ENCODE measurements at regions not wholly inside any gene's neighbourhood (a gene's known extent, or its start where the extent isn't known, plus 50 kb on each side); places are given as distances from the start of the nearest gene placed in this dataset.

DNA sequence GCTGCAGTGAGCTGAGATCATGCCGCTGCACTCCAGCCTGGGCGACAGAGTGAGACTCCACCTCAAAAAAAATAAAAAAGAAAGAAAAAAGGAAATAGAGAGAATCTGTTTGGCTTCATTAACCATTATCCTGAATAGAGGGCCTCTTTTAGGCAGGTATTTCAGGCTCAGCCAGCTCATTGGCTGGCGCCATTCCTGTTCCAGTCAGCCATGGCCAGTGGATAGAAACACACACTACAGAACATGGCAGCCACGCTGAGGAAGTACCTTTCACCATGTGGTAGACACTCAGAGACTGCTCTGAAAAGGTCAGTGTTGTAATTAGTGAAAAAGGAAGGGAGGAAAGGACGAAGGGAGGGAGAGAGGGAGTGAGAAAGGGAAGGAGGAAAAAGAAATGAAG, 340.0 kb upstream of the ACTBL2 start:
- no peak overlapping the region for H3K4me3 ChIP-seq (ENCODE audit: low read depth in 1 of 3, low read length in 3 of 3)
- H3K27me3 ChIP-seq (ENCODE audit: control insufficient read depth in 4 of 4, insufficient read depth in 4 of 4, low read length in 3 of 4): no peaks in the 10 kb centered on the region
- no peak overlapping the region for H3K27ac ChIP-seq (ENCODE audit: low read depth in 1 of 2, low read length in 2 of 2)
- no peaks in the 10 kb centered on the region for H3K4me1 ChIP-seq (ENCODE audit: control insufficient read depth in 4 of 4, insufficient read depth in 4 of 4, low read length in 3 of 4)
- 89% methylated on average over 5 of the region's 5 CpGs for WGBS
- H3K36me3 ChIP-seq (ENCODE audit: control insufficient read depth in 4 of 4, insufficient read depth in 3 of 4, low read depth in 1 of 4, low read length in 3 of 4): no peaks in the 10 kb centered on the region
- H3K9me3 ChIP-seq (ENCODE audit: control insufficient read depth in 4 of 4, low read length in 3 of 4): no peaks in the 10 kb centered on the region
- H3K9ac ChIP-seq (ENCODE audit: low read depth in 1 of 2, low read length in 2 of 2): no peak overlapping the region
- no peak for TF ChIP-seq RXRA (IDR thresholded peaks at IDR 0.05)
- TF ChIP-seq, protein P1, sequence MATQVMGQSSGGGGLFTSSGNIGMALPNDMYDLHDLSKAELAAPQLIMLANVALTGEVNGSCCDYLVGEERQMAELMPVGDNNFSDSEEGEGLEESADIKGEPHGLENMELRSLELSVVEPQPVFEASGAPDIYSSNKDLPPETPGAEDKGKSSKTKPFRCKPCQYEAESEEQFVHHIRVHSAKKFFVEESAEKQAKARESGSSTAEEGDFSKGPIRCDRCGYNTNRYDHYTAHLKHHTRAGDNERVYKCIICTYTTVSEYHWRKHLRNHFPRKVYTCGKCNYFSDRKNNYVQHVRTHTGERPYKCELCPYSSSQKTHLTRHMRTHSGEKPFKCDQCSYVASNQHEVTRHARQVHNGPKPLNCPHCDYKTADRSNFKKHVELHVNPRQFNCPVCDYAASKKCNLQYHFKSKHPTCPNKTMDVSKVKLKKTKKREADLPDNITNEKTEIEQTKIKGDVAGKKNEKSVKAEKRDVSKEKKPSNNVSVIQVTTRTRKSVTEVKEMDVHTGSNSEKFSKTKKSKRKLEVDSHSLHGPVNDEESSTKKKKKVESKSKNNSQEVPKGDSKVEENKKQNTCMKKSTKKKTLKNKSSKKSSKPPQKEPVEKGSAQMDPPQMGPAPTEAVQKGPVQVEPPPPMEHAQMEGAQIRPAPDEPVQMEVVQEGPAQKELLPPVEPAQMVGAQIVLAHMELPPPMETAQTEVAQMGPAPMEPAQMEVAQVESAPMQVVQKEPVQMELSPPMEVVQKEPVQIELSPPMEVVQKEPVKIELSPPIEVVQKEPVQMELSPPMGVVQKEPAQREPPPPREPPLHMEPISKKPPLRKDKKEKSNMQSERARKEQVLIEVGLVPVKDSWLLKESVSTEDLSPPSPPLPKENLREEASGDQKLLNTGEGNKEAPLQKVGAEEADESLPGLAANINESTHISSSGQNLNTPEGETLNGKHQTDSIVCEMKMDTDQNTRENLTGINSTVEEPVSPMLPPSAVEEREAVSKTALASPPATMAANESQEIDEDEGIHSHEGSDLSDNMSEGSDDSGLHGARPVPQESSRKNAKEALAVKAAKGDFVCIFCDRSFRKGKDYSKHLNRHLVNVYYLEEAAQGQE (IDR thresholded peaks at IDR 0.05): no peak
- no peak for TF ChIP-seq HNF4G (IDR thresholded peaks at IDR 0.05)
- TF ChIP-seq RAD21 (IDR thresholded peaks at IDR 0.05): no peak
- no peak for TF ChIP-seq EGR1 (IDR thresholded peaks at IDR 0.05; ENCODE audit: low read depth in 2 of 2)
- no peak for TF ChIP-seq FOXA1 (IDR thresholded peaks at IDR 0.05)
- TF ChIP-seq, protein P2, sequence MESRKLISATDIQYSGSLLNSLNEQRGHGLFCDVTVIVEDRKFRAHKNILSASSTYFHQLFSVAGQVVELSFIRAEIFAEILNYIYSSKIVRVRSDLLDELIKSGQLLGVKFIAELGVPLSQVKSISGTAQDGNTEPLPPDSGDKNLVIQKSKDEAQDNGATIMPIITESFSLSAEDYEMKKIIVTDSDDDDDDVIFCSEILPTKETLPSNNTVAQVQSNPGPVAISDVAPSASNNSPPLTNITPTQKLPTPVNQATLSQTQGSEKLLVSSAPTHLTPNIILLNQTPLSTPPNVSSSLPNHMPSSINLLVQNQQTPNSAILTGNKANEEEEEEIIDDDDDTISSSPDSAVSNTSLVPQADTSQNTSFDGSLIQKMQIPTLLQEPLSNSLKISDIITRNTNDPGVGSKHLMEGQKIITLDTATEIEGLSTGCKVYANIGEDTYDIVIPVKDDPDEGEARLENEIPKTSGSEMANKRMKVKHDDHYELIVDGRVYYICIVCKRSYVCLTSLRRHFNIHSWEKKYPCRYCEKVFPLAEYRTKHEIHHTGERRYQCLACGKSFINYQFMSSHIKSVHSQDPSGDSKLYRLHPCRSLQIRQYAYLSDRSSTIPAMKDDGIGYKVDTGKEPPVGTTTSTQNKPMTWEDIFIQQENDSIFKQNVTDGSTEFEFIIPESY (IDR thresholded peaks at IDR 0.05): no peak
- no peak for TF ChIP-seq TAF1 (conservative IDR thresholded peaks at IDR 0.05)
- no peak for TF ChIP-seq JUND (IDR thresholded peaks at IDR 0.05)
- TF ChIP-seq SP1 (IDR thresholded peaks at IDR 0.05): no peak
- TF ChIP-seq GABPA (IDR thresholded peaks at IDR 0.05 in 1 of 2, conservative IDR thresholded peaks at IDR 0.05 in 1 of 2): no peak
- no peak for DNase-seq (ENCODE audit: low spot score)

DNA sequence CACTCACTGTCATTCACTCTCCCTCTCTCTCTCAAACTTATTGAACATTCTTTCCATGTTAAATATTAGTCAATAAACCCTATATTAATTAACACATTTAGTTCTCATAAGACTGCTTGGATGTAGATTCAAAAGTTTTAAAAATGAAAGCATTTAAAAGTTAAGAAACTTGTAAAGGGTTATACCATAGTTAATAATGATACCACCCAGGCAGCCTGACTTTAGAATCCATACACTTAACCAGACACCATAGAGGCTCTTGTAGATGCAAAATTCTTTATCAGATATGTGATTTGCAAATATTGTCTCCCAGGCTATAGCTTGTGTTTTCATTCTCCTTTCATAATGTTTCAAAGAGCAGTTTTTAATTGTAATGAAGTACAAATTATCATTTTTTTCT, 335.8 kb upstream of the ACTBL2 start:
- no peak overlapping the region for H3K9ac ChIP-seq (ENCODE audit: low read depth in 1 of 2, low read length in 2 of 2)
- H3K4me1 ChIP-seq (ENCODE audit: control insufficient read depth in 4 of 4, insufficient read depth in 4 of 4, low read length in 3 of 4): no peaks in the 10 kb centered on the region
- no peaks in the 10 kb centered on the region for H3K9me3 ChIP-seq (ENCODE audit: control insufficient read depth in 4 of 4, low read length in 3 of 4)
- no peaks in the 10 kb centered on the region for H3K27me3 ChIP-seq (ENCODE audit: control insufficient read depth in 4 of 4, insufficient read depth in 4 of 4, low read length in 3 of 4)
- H3K36me3 ChIP-seq (ENCODE audit: control insufficient read depth in 4 of 4, insufficient read depth in 3 of 4, low read depth in 1 of 4, low read length in 3 of 4): no peaks in the 10 kb centered on the region
- H3K27ac ChIP-seq (ENCODE audit: low read depth in 1 of 2, low read length in 2 of 2): no peak overlapping the region
- no peak overlapping the region for H3K4me3 ChIP-seq (ENCODE audit: low read depth in 1 of 3, low read length in 3 of 3)
- no peak for DNase-seq (ENCODE audit: low spot score)
- TF ChIP-seq YY1 (IDR thresholded peaks at IDR 0.05) (no peak), FOXA1 (IDR thresholded peaks at IDR 0.05) (no peak), JUND (IDR thresholded peaks at IDR 0.05) (no peak), NR2F2 (IDR thresholded peaks at IDR 0.05) (no peak), FOXA2 (IDR thresholded peaks at IDR 0.05) (no peak), RXRA (IDR thresholded peaks at IDR 0.05) (no peak), SP1 (IDR thresholded peaks at IDR 0.05) (no peak), TAF1 (conservative IDR thresholded peaks at IDR 0.05) (no peak)
- TF ChIP-seq, protein P3, sequence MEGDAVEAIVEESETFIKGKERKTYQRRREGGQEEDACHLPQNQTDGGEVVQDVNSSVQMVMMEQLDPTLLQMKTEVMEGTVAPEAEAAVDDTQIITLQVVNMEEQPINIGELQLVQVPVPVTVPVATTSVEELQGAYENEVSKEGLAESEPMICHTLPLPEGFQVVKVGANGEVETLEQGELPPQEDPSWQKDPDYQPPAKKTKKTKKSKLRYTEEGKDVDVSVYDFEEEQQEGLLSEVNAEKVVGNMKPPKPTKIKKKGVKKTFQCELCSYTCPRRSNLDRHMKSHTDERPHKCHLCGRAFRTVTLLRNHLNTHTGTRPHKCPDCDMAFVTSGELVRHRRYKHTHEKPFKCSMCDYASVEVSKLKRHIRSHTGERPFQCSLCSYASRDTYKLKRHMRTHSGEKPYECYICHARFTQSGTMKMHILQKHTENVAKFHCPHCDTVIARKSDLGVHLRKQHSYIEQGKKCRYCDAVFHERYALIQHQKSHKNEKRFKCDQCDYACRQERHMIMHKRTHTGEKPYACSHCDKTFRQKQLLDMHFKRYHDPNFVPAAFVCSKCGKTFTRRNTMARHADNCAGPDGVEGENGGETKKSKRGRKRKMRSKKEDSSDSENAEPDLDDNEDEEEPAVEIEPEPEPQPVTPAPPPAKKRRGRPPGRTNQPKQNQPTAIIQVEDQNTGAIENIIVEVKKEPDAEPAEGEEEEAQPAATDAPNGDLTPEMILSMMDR (IDR thresholded peaks at IDR 0.05; ENCODE audit: low read depth, low read length, missing input control): no peak
- TF ChIP-seq, protein P4, sequence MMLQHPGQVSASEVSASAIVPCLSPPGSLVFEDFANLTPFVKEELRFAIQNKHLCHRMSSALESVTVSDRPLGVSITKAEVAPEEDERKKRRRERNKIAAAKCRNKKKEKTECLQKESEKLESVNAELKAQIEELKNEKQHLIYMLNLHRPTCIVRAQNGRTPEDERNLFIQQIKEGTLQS (IDR thresholded peaks at IDR 0.05): no peak
- TF ChIP-seq, protein P2 (IDR thresholded peaks at IDR 0.05): no peak
- TF ChIP-seq, protein P1 (IDR thresholded peaks at IDR 0.05): no peak

All from liver (tissue), 8 donors.